ENCODE measurements at regions not wholly inside any gene's neighbourhood (a gene's known extent, or its start where the extent isn't known, plus 50 kb on each side); places are given as distances from the start of the nearest gene placed in this dataset.

DNA sequence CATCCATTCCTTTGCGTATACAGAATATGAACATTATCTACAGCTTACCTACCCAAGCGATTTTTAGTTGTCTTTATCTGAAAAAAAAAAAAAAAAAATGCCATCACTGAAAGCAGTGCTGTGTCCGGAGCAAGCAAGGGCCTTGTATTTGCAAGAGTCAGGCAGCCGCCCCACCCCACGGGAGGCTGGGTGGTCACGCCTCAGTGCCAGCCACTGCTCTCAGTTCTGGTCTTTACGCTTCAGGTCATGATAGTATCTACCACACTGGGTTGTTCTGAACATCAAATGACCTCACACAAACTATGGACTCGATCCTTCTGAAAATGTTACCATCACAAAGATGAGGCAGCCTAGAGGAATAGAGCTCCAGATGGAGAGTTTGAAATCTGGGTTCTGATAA, 62.7 kb upstream of the HELT start:
- H3K9me3 ChIP-seq: no peaks in the 10 kb centered on the region
- H3K4me1 ChIP-seq: no peaks in the 10 kb centered on the region; the same call in 1 of the 2 replicates
- no peaks in the 10 kb centered on the region for H3K27me3 ChIP-seq
- TF ChIP-seq, protein P1, sequence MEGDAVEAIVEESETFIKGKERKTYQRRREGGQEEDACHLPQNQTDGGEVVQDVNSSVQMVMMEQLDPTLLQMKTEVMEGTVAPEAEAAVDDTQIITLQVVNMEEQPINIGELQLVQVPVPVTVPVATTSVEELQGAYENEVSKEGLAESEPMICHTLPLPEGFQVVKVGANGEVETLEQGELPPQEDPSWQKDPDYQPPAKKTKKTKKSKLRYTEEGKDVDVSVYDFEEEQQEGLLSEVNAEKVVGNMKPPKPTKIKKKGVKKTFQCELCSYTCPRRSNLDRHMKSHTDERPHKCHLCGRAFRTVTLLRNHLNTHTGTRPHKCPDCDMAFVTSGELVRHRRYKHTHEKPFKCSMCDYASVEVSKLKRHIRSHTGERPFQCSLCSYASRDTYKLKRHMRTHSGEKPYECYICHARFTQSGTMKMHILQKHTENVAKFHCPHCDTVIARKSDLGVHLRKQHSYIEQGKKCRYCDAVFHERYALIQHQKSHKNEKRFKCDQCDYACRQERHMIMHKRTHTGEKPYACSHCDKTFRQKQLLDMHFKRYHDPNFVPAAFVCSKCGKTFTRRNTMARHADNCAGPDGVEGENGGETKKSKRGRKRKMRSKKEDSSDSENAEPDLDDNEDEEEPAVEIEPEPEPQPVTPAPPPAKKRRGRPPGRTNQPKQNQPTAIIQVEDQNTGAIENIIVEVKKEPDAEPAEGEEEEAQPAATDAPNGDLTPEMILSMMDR (IDR thresholded peaks at IDR 0.05; ENCODE audit: low read depth, low read length): no peak
- peak; percentile 55 for DNase-seq
- no peaks in the 10 kb centered on the region for H3K36me3 ChIP-seq
- no peak overlapping the region for H3K4me3 ChIP-seq (ENCODE audit: low read depth, low read length)

DNA sequence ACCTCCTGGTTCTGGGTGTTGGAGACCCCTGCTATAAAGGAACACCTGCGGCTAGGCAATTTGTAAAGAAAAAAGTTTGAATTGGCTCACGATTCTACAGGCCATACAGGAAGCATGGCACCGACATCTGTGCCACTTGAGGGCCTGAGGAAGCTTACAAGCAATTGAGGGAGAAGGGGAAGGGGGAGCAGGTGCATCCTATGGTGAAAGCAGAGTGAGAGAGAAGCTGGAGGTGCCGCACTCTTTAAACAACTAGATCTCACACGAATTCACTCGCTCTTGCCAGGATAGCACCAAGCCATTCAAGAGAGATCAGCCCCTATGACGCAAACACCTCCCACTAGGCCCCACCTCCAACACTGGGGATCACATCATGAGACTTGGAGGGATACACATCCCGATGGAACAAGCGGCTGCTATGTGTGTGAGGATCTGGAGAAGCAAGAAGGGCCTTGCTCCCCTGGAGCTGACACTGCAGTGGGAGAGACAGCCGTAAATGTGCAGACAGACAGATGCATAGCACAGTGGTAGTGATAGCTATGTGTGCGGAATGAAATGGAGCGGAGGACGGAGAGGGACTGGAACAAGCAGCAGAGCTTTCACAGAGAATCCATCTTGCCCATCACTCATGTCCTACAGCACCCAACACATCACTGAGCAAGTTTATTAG, 60.7 kb upstream of the HELT start:
- Histone ChIP-seq H3K36me3 (no peaks in the 10 kb centered on the region), H3K4me3 (ENCODE audit: low read depth, low read length) (no peak overlapping the region), H3K27me3 (no peaks in the 10 kb centered on the region), H3K4me1 (no peaks in the 10 kb centered on the region; the same call in 1 of the 2 replicates), H3K9me3 (no peaks in the 10 kb centered on the region)
- DNase-seq: no peak
- TF ChIP-seq, protein P1 (IDR thresholded peaks at IDR 0.05; ENCODE audit: low read depth, low read length): no peak

DNA sequence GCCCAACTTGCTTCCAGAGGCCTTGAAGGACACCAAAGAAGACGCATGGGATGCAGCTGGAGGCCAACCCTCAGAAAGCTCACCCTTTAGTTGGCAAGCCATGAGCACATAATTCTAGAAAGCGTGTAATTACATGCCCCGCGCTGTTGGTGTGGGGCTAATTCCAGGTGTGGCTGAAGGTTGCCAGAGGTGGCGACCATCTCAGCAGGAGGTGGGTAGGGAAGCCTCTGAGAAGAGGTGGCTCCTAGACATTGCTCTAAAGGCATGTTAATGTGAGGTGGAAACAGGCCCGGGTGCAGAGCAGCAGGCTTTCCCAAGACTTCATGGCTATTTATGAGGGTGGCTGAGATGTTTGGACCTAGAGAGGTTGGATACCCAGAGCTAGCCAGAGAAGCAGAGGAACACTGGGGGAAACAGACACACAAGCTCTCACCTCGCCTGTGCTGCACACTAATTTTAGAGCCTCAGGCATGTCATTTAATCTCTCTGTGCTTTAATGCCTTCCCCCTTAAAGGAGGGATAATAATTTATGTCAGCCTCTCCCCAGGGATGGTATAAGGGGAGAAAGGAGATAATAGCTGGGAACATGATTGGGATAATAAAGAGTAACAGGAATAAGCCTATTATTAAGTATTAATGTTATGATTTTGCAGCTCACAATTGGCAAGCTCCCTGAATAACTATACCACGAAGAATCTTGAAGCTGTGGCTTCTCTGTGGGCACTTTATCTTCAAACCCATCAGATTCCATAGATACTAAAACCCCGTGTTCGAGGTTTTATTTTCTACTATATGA, 60.0 kb upstream of the HELT start:
- DNase-seq: no peak

DNA sequence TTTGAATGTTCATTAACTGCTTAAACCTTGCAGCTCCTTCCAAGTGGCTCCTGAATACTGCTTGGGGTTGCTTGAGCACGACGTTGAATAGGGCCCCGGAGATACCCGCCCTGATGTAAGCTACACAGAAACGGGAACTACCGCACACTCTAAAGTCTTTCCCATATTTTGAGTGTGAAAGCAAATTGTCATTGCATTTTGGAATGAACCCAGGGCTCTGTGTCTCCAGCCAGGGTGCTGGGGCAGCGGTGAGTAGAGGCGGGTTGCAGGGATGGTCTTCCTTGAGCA, 59.4 kb upstream of the HELT start:
- no peak for DNase-seq
- no peaks in the 10 kb centered on the region for H3K9me3 ChIP-seq
- no peaks in the 10 kb centered on the region for H3K27me3 ChIP-seq
- no peaks in the 10 kb centered on the region; the same call in 1 of the 2 replicates for H3K4me1 ChIP-seq
- H3K36me3 ChIP-seq: no peaks in the 10 kb centered on the region
- H3K4me3 ChIP-seq (ENCODE audit: low read depth, low read length): no peak overlapping the region
- TF ChIP-seq, protein P1 (IDR thresholded peaks at IDR 0.05; ENCODE audit: low read depth, low read length): no peak

More for the DNA sequence above, 60.0 kb upstream of the HELT start:
- H3K4me1 ChIP-seq: no peaks in the 10 kb centered on the region; the same call in 1 of the 2 replicates
- no peaks in the 10 kb centered on the region for H3K36me3 ChIP-seq
- H3K27me3 ChIP-seq: no peaks in the 10 kb centered on the region
- no peak overlapping the region for H3K4me3 ChIP-seq (ENCODE audit: low read depth, low read length)
- TF ChIP-seq, protein P1 (IDR thresholded peaks at IDR 0.05; ENCODE audit: low read depth, low read length): no peak
- H3K9me3 ChIP-seq: no peaks in the 10 kb centered on the region

DNA sequence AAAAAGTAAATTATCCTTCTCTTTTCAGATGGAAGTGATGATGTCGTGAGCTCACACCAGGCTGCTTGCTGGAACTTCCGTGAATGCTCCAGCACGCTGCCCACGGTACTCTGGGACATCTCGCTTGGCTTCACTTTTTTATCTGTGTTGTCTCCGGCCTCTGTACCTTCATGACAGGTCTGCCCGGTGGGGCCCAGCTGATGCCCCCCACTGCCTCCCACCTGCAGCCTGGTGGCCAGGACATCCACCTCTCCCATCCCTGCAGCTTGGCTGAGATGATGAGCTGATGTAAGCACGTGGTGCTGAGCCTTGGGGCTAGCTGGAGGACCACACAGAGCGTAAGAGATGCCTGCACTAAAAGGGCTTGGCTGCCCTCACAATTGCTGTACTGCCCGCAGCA, 59.0 kb upstream of the HELT start:
- no peaks in the 10 kb centered on the region for H3K36me3 ChIP-seq
- H3K27me3 ChIP-seq: no peaks in the 10 kb centered on the region
- no peak overlapping the region for H3K4me3 ChIP-seq (ENCODE audit: low read depth, low read length)
- TF ChIP-seq, protein P1 (IDR thresholded peaks at IDR 0.05; ENCODE audit: low read depth, low read length): no peak
- no peaks in the 10 kb centered on the region; the same call in 1 of the 2 replicates for H3K4me1 ChIP-seq
- no peaks in the 10 kb centered on the region for H3K9me3 ChIP-seq
- no peak for DNase-seq

DNA sequence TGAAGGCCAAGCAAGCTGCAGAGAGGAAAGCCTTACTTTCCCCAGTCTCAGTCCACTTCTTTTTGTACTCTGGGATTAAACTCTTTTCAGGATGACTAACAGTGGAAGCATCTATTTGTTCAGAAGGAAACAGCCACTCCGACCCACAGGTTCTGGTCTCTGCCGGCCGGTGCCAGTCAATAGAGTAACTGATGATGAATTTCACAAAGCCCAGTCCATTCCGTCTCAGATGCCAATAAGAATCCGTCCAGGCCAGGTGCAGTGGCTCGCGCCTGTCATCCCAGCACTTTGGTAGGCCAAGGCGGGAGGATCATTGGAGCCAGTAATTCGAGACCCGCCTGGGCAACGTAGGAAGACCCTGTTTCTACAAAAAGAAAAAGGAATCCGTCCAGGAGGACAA, 58.5 kb upstream of the HELT start:
- Histone ChIP-seq H3K9me3 (no peaks in the 10 kb centered on the region), H3K36me3 (no peaks in the 10 kb centered on the region), H3K4me1 (no peaks in the 10 kb centered on the region; the same call in 1 of the 2 replicates), H3K4me3 (ENCODE audit: low read depth, low read length) (no peak overlapping the region), H3K27me3 (no peaks in the 10 kb centered on the region)
- DNase-seq: no peak
- TF ChIP-seq, protein P1 (IDR thresholded peaks at IDR 0.05; ENCODE audit: low read depth, low read length): no peak

Data from BE2C (cell line).